GM23248 (cell line): ENCODE measurements at regions not wholly inside any gene's neighbourhood (a gene's known extent, or its start where the extent isn't known, plus 50 kb on each side); places are given as distances from the start of the nearest gene placed in this dataset.

Experiments
- DNase-seq: peaks from one replicate; pipeline ENCODE4 v3.0.0-alpha.2; 2015
- H2AFZ ChIP-seq: fragments of 200-600 bp; sonication (generic); 2 replicates; pipeline ENCODE4 v1.6.1; 2016; ENCODE audit warnings: antibody characterized with exemption
- H3F3A ChIP-seq: fragments of 200-600 bp; sonication (generic); 2 replicates; pipeline ENCODE4 v1.6.1; 2016; ENCODE audit warnings: mild to moderate bottlenecking, antibody characterized with exemption, mixed run types; ENCODE audit not compliant: insufficient read depth
- H3K27ac ChIP-seq: fragments of 200-600 bp; sonication (generic); 2 replicates; pipeline ENCODE4 v1.5.1; 2016; ENCODE audit warnings: mild to moderate bottlenecking
- H3K27me3 ChIP-seq: fragments of 200-600 bp; sonication (generic); replicated peaks from 2 replicates; pipeline ENCODE4 v1.6.1; 2016; ENCODE audit warnings: mild to moderate bottlenecking; ENCODE audit not compliant: insufficient read depth
- H3K36me3 ChIP-seq: fragments of 200-600 bp; sonication (generic); 2 replicates; pipeline ENCODE4 v1.6.1; 2016; ENCODE audit warnings: low read depth, mild to moderate bottlenecking
- H3K4me1 ChIP-seq: fragments of 200-600 bp; sonication (generic); 2 replicates; pipeline ENCODE4 v1.6.1; 2016; ENCODE audit warnings: mild to moderate bottlenecking; ENCODE audit not compliant: insufficient read depth
- H3K4me2 ChIP-seq: fragments of 200-600 bp; sonication (generic); one replicate; pipeline ENCODE4 v1.6.1; 2016; ENCODE audit warnings: mild to moderate bottlenecking; ENCODE audit not compliant: unreplicated experiment
- H3K4me3 ChIP-seq: fragments of 200-600 bp; sonication (generic); 2 replicates; pipeline ENCODE4 v1.5.1; 2016; ENCODE audit warnings: mild to moderate bottlenecking
- H3K79me2 ChIP-seq: fragments of 200-600 bp; sonication (generic); 2 replicates; pipeline ENCODE4 v1.6.1; 2016; ENCODE audit warnings: mild to moderate bottlenecking; ENCODE audit not compliant: insufficient read depth
- H3K9ac ChIP-seq: fragments of 200-600 bp; sonication (generic); 2 replicates; pipeline ENCODE4 v1.6.1; 2016; ENCODE audit warnings: mild to moderate bottlenecking
- H3K9me2 ChIP-seq: fragments of 200-600 bp; sonication (generic); 2 replicates; pipeline ENCODE4 v1.6.1; 2016; ENCODE audit warnings: mixed run types, mild to moderate bottlenecking, moderate library complexity; ENCODE audit not compliant: insufficient read depth
- H3K9me3 ChIP-seq: fragments of 200-600 bp; sonication (generic); one replicate; pipeline ENCODE4 v1.6.1; 2017; ENCODE audit warnings: low read depth
- H4K20me1 ChIP-seq: fragments of 200-600 bp; sonication (generic); 2 replicates; pipeline ENCODE4 v1.6.0; 2016; ENCODE audit not compliant: insufficient read depth
- EZH2 ChIP-seq: fragments of 200-600 bp; sonication (generic); IDR thresholded peaks from 2 replicates; pipeline ENCODE4 v1.6.1; 2018; ENCODE audit warnings: antibody characterized with exemption, mild to moderate bottlenecking; ENCODE audit not compliant: insufficient read depth, poor library complexity, severe bottlenecking
- EZH2phosphoT487 ChIP-seq: fragments of 200-600 bp; sonication (generic); IDR thresholded peaks from 2 replicates; pipeline ENCODE4 v1.6.1; 2018; ENCODE audit warnings: antibody characterized with exemption, moderate library complexity, mild to moderate bottlenecking, low read depth; ENCODE audit not compliant: insufficient read depth
- WGBS, 2 experiments: methylation state at CpG; one replicate each; pipeline ENCODE4 v1.1.6; 2015 to 2017; ENCODE audit warnings: low lambda C conversion rate in 2 of 2, low coverage in 1 of 2; ENCODE audit errors: missing lambda C conversion rate in 2 of 2; 5-methylcytosine and 5-hydroxymethylcytosine counted together
- in situ Hi-C: fragments of 300-500 bp; cut with MboI; formaldehyde crosslinking; loops from 2 replicates; pipeline ENCODE4 v1.15.0; 2020

DNA sequence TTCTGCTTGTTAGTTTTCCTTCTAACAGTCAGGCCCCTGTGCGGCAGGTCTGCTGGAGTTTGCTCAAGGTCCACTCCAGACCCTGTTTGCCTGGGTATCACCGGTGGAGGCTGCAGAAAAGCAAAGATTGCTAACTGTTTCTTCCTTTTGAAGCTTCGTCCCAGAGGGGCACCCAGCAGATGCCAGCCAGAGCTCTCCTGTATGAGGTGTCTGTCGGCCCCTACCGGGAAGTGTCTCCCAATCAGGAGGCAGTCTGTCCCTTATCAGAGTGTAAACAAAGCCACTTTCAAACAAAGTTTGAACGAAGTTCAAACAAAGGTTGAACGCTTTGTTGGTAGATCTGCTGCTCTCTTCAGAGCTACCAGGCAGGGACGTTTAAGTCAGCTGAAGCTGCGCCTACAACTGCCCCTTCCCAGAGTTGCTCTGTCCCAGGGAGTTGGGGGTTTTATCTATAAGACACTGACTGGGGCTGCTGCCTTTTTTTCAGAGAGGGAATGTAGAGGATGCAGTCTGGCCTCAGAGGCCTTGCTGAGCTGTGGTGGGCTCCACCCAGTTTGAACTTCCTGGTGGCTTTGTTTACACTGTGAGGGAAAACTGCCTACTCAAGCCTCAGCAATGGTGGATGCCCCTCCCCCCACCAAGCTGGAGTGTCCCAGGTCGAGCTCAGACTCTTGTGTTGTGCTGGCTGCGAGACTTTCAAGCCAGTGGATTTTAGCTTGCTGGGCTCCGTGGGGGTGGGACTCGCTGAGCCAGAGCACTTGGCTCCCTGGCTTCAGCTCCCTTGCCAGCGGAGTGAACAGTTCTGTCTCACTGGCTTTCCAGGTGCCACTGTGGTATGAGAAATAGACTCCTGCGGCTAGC, 401.8 kb downstream of the SRGAP2C start:
- no peak overlapping the region for H3K4me2 ChIP-seq
- WGBS, 2 experiments = 63 to 71% methylated on average over 13 to 15 of the region's 15 CpGs
- no peak overlapping the region for H2AFZ ChIP-seq
- H3K4me1 ChIP-seq = peaks cover 6% of the 10 kb centered on the region; the same call in 1 of the 2 replicates
- H3K9me3 ChIP-seq = no peaks in the 10 kb centered on the region
- H3K27ac ChIP-seq = no peak overlapping the region
- H3K79me2 ChIP-seq = no peaks in the 10 kb centered on the region
- H3K27me3 ChIP-seq = 0 out of 2 replicates have a peak, but pooled peaks cover 9% of the 10 kb centered on the region
- no peaks in the 10 kb centered on the region for H3K36me3 ChIP-seq
- no peaks in the 10 kb centered on the region for H4K20me1 ChIP-seq
- TF ChIP-seq EZH2phosphoT487 (no peak), EZH2 (no peak)
- no peak overlapping the region for H3K4me3 ChIP-seq
- no peak for DNase-seq
- no peaks in the 10 kb centered on the region for H3K9me2 ChIP-seq
- H3K9ac ChIP-seq = no peak overlapping the region
- in situ Hi-C loops = no loop called here
- no peaks in the 10 kb centered on the region for H3F3A ChIP-seq

DNA sequence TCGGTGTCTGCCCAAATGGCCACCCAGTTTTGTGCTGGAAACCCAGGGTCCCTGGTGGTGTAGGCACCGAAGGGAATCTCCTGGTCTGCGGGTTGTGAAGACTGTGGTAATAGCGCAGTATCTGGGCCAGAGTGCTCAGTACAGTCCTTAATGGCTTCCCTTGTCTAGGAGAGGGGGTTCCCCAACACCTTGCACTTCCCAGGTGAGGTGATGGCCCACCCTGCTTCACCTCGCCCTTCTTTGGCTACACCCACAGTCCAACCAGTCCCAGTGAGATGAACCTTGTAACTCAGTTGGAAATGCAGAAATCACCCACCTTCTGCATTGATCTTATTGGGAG, 402.4 kb downstream of the SRGAP2C start:
- 80 to 84% methylated on average over 5 of the region's 5 CpGs for WGBS, 2 experiments

DNA sequence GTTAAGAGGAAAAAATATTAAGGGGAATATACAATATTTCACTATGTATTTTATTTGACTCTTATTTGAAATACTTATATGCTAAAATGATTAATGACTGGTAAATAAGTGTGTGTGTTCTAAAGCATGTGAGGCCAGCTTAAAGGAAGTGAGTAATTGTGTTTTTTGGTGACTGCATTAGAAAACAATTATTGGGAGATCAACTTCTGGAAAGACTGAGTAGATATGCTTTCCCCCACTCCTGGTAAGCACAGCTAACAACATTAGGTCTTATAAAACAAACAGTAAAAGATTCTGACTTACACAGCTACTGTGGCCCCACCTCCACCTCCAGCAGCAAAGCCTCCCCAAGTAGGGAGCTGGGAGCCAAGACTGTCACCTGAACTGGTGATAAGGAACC, 403.0 kb downstream of the SRGAP2C start:
- Histone ChIP-seq H3K9me3 (no peaks in the 10 kb centered on the region), H3F3A (no peaks in the 10 kb centered on the region), H4K20me1 (no peaks in the 10 kb centered on the region), H2AFZ (no peak overlapping the region), H3K4me1 (peaks cover 6% of the 10 kb centered on the region; the same call in 1 of the 2 replicates), H3K9me2 (no peaks in the 10 kb centered on the region), H3K9ac (no peak overlapping the region), H3K36me3 (no peaks in the 10 kb centered on the region), H3K27me3 (0 out of 2 replicates have a peak, but pooled peaks cover 12% of the 10 kb centered on the region), H3K4me2 (no peak overlapping the region), H3K27ac (no peak overlapping the region), H3K4me3 (no peak overlapping the region), H3K79me2 (no peaks in the 10 kb centered on the region)
- no peak for TF ChIP-seq EZH2
- TF ChIP-seq EZH2phosphoT487 = no peak
- in situ Hi-C loops = no loop called here
- peak; percentile 55 for DNase-seq

More for the DNA sequence above, 402.4 kb downstream of the SRGAP2C start:
- Histone ChIP-seq H3K36me3 (no peaks in the 10 kb centered on the region), H3K4me3 (no peak overlapping the region), H3K27ac (no peak overlapping the region), H3K9me2 (no peaks in the 10 kb centered on the region), H3K9ac (no peak overlapping the region), H3K79me2 (no peaks in the 10 kb centered on the region), H3K4me1 (peaks cover 6% of the 10 kb centered on the region; the same call in 1 of the 2 replicates), H2AFZ (no peak overlapping the region), H3K4me2 (no peak overlapping the region), H3F3A (no peaks in the 10 kb centered on the region), H3K9me3 (no peaks in the 10 kb centered on the region), H3K27me3 (0 out of 2 replicates have a peak, but pooled peaks cover 12% of the 10 kb centered on the region), H4K20me1 (no peaks in the 10 kb centered on the region)
- in situ Hi-C loops = no loop called here
- no peak for TF ChIP-seq EZH2phosphoT487
- TF ChIP-seq EZH2 = no peak
- DNase-seq = no peak

DNA sequence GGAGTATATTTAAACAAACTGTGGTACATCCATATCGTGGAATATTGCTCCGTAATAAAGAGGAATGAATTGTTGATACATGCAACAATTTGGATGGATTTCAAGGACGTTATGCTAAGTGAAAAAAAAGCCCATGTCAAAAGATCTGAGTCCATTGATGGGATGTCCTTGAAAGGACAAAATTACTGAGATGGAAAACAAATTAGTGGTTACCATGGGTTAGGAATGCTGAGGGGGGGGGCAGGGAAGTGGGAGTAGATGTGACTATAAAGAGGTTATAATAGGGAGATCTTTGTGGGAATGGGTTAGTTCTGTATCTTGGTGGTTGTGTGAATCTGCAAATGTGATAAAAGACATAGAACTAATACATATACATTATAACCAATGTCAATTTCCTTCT, 409.3 kb downstream of the SRGAP2C start:
- Histone ChIP-seq H3F3A (no peaks in the 10 kb centered on the region), H2AFZ (no peak overlapping the region), H3K79me2 (no peaks in the 10 kb centered on the region), H3K4me1 (no peaks in the 10 kb centered on the region), H4K20me1 (no peaks in the 10 kb centered on the region), H3K27me3 (0 out of 2 replicates have a peak, but pooled peaks cover 4% of the 10 kb centered on the region), H3K36me3 (no peaks in the 10 kb centered on the region), H3K9me3 (no peaks in the 10 kb centered on the region), H3K27ac (no peak overlapping the region), H3K4me2 (no peak overlapping the region), H3K4me3 (no peak overlapping the region), H3K9ac (no peak overlapping the region), H3K9me2 (no peaks in the 10 kb centered on the region)
- WGBS, 2 experiments = 15 to 26% methylated on average over 3 of the region's 3 CpGs
- in situ Hi-C loops = no loop called here
- TF ChIP-seq EZH2phosphoT487 (no peak), EZH2 (no peak)
- no peak for DNase-seq
